Cardiac fibroblast (primary cell): ENCODE measurements at regions not wholly inside any gene's neighbourhood (a gene's known extent, or its start where the extent isn't known, plus 50 kb on each side); places are given as distances from the start of the nearest gene placed in this dataset.

Experiments used
- DNase-seq, 2 donors: peaks; one replicate each; pipeline versions ENCODE4 v3.0.0 to v3.0.0-alpha.2; 2010; ENCODE audit warnings: low read depth in 2 of 2
- H3K4me3 ChIP-seq, 2 donors: replicated peaks in 1 of 2; 1 replicate in 1 of 2; 2 replicates in 1 of 2; pipeline ENCODE4 v1.5.1; 2011; ENCODE audit warnings: low read depth in 2 of 2, low read length in 2 of 2, mild to moderate bottlenecking in 2 of 2, moderate library complexity in 1 of 2
- CTCF ChIP-seq: IDR thresholded peaks from one replicate; pipeline ENCODE4 v1.5.1; 2011; ENCODE audit warnings: low read depth, mild to moderate bottlenecking, low read length, inconsistent platforms

DNA sequence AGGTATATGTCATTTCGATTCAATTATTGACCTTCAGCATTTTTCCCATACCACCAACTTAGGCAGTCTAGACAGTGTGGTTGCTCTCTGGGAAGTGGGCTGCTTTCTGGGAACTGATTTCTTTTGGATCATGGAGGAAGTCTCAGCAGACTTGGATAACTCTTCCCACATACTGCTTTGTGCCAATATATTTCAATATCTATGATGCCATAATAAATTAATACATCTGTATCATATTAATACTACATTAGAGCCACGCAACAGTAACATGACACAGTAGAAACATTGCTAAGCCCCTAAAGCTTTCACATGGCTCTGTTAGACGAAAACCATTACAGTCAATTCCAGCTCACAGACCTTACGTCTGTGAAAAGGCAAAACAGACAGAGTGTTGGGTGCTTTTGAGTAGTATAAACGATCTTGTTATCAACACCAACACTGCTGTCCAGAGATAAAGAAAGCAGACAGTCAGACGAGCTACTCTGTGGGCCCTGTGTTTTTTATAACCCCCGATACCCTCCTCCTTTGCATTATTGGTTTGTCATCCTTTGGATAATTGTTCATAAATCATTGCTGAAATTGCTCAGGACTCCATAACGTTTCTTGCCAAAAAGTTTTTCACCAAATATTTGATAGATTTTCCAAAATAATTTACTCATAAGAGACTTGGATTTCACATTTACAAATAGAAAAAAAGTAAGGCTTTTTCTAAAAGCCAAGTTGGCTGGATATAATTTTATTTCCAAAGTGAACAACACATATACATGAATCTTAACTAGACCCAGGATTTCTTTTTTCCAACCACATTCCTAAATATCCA, 439.7 kb downstream of the ADAMTS20 start:
- no peak for DNase-seq
- TF ChIP-seq CTCF: no peak
- no peak overlapping the region for H3K4me3 ChIP-seq

GRCh38 chr12:43111608-43112007, 440.4 kb downstream of the ADAMTS20 start:
- DNase-seq: peak in 1 of 2 donors; percentile 64
- H3K4me3 ChIP-seq: no peak overlapping the region
- no peak for TF ChIP-seq CTCF

DNA sequence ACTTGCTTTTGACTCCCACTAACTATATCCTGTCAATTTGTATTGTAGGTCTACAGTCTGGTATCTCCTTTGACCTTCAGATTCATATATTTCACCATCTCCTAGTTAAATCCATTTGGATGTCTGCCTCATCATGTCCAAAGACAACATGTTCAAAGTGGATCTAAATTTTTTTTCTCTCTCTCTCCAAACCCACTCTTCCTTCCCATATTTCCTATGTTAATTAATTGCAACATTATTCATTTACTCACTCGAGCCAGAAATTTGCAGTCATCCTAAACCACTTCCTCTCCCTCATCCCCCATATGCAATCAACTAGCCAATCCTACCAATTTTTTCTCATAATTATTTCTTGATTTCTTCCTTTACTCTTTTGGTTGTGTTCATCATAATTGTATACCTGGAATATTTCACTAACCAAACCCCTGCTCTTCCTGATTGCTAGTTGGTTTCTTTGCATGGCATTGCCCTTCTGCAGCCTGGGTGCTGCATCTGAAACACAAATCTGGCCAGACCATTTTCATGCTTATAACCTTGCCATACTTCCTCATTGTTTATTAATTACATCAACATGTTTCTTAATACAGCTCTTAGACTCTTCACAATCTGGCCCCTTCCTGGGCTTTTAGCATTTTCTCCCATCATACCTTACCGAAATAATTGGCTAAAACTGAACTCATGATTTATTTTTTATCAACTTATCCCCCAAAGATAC, 442.2 kb downstream of the ADAMTS20 start:
- H3K4me3 ChIP-seq: no peak overlapping the region
- DNase-seq: no peak
- TF ChIP-seq CTCF: no peak

- no peak overlapping the region for H3K4me3 ChIP-seq
- no peak for TF ChIP-seq CTCF
- DNase-seq: no peak
Measured at GRCh38 chr12:43108656-43109055, 443.3 kb downstream of the ADAMTS20 start.

DNA sequence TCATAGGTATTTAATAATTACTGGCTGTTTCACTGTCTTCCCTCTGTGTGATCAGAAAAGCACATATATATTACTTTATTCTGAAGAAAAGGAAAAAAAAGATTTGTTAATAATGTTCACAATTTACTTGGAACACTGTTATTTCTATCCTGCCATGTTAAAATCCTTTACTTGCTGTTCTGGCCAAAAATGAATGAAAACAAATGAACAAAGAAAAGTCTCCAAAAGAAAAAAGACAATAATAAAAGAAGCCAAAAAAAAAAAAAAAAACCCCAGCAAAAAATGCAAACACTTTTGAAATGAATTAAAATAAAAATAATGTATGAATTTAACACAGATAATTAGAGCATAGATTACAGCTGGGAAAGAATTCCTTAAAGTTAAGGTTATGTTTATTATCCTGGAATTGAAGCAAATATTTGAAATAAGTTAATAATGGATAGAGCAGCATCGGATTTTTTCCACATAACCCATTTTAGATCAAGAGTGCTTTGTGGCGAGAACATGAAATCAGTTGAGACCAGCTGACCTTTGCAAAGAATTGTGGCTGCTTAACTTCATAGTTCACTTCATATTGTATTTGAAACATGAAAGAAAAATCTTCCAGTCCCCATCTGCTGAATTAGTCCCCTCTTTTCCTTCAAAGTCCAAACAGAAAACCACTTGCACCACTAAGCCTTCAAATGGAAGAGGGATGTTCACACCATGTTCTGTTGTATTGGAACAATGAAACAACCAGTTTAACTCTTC, 444.8 kb downstream of the ADAMTS20 start:
- TF ChIP-seq CTCF: no peak
- DNase-seq: no peak
- H3K4me3 ChIP-seq: no peak overlapping the region

- no peak for DNase-seq
- no peak for TF ChIP-seq CTCF
- no peak overlapping the region for H3K4me3 ChIP-seq
Measured at GRCh38 chr12:43106355-43106754, 445.6 kb downstream of the ADAMTS20 start.
